GF-D8 (cell line): ENCODE measurements at regions not wholly inside any gene's neighbourhood (a gene's known extent, or its start where the extent isn't known, plus 50 kb on each side); places are given as distances from the start of the nearest gene placed in this dataset.
A peak's percentile ranks its signal among the peaks of the same experiment; 100 is the strongest.

Experiments used
- DNase-seq: peaks from one replicate; lab custom pipeline; 2025; lab: John Stamatoyannopoulos, UW

- DNase-seq: no peak
Observed at GRCh38 chr11:128222245-128222884, 365.0 kb downstream of the ETS1 start.

GRCh38 chr11:128219731-128220120 lies 367.6 kb downstream of the ETS1 start:
- DNase-seq: no peak

GRCh38 chr11:128216198-128216597 lies 371.2 kb downstream of the ETS1 start:
- no peak for DNase-seq

GRCh38 chr11:128215238-128215882 lies 372.0 kb downstream of the ETS1 start:
- no peak for DNase-seq

DNA sequence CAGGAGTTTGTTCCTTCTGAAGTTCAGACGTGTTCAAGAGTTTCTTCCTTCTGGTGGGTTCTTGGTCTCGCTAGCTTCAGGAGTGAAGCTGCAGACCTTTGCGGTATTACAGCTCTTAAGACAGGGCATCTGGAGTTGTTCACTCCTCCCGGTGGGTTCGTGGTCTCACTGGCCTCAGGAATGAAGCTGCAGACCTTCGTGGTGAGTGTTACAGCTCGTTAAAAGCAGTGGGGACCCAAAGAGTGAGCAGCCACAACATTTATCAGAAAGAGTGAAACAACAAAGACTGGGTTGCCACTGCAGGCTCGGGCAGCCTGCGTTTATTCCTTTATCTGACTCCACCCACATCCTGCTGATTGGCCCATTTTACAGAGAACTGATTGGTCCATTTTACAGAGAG lies 373.1 kb downstream of the ETS1 start:
- DNase-seq: no peak

GRCh38 chr11:128213461-128213860 lies 373.9 kb downstream of the ETS1 start:
- DNase-seq: no peak

GRCh38 chr11:128212324-128212723 lies 375.0 kb downstream of the ETS1 start:
- DNase-seq: no peak

DNA sequence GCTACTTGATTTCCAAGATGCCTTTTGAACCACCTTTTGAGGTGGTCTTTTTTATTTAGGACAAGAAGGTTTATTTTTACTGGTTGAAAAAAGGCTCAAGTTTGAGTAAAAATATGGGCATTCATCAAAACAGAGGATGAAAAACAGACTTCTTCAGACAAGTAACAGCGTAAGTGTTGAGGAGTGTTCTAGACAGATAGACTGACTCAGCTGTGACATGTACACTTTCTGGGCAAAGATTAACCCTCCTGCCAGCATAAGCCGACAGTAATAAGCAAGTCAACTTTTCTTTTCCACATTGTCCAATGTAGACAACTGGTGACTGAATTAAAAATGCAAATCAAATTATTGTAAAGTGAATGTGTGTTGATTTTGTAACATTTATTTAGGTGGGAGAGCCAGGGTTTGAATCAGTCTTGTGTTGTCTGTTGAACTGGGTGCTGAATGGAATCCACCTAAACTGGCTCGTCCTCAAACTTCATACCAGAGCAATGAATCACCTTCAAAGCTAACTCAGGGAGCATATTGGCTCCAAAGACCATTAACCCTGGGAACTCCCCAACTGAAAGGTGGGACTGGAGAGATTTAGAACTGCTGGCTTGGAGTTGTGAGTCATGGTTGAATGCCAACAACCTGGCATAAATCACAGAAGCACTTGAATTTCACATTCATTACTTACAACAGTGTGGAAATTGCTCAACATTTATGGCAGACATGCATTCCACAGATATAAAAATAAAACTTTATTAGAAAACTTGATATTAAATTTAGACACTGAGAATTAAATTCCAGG lies 377.0 kb downstream of the ETS1 start:
- no peak for DNase-seq

DNA sequence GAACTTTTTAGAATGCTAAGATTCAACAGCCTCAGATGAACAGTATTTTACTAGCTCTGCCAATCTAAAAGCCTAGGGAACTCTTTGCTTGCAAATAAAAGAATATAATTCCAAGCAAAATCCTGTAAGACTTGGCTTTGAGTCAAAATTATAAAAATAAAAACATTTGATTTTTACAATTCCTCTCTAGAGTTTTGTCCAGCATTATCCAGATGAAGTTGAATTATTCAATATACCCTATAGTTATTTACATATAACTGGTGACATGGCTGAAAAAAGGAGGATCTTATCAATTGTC lies 378.3 kb downstream of the ETS1 start:
- DNase-seq: no peak

DNA sequence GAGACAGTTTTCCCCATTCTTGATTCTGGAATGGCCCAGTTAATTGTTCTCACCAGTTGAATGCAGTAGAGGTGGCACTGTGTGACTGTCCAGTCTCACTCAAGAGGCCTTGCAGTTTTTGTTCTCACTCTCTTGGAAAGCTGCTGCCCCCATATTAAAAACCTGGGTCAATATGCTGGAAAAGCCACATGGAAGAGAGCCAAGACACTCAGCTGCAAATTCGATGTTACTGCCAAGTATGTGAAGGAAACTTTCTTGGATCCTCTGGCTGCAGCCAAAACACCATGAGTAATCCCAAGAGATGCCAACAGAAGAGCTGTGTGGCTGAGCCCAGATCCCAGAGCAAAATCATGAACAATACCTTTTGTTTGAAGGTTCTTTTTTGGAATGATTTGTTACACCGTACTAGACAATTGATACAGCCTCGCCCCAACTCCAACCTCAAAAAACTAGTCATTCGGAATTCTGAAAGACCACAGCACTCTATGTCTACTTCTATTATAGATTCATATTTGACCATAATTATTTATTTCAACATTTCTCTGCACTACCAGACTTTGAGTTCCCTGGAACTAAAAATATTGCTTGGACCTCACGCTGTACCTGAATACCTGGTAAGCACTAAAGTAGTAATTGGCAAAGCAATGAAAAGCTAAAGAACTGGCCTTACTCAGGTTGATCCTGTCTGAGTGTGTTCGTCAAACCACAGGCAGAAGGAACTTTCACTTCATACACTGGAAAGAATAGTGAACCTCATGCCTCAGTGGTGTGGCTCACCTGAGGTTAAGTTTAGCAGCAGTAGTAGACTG lies 378.8 kb downstream of the ETS1 start:
- DNase-seq: no peak

GRCh38 chr11:128207861-128208321 lies 379.5 kb downstream of the ETS1 start:
- no peak for DNase-seq

DNA sequence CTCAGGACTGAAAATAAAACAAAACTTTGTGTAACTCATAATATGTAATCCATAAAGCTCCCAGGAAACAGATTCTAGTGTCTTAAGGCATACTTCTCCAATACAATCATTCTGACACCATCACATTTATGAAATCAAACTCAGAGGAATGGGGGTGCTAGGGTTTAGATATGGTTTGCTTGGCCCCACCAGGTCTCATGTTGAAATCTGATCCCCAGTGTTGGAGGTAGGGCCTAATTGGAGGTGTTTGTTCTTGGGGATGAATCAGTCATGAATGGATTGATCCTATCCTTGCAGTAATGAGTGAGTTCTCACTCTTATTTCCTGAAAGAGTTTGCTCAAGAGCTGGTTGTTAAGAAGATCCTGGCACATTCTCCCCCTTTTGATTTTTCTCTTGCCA lies 380.9 kb downstream of the ETS1 start:
- DNase-seq: no peak

- no peak for DNase-seq
Observed at GRCh38 chr11:128205796-128206195, 381.6 kb downstream of the ETS1 start.

DNA sequence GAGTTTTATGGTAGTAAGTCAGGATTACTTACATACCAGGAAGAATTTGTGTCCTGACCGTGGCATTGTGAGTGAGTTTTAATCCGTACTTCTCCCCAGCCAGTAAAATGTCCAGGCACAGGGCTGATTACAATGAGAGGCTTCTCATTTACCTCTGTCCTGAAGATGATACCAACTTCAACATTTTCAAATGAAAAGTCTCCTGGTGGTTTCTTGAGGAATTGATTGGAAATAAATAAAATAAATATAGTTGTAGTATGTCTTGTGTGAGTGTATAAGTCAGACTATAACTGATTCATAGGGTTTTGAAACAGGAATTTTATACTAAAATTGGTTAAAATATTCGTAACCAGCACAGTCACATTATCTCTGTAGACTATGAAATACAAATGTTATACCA lies 382.5 kb downstream of the ETS1 start:
- no peak for DNase-seq

DNA sequence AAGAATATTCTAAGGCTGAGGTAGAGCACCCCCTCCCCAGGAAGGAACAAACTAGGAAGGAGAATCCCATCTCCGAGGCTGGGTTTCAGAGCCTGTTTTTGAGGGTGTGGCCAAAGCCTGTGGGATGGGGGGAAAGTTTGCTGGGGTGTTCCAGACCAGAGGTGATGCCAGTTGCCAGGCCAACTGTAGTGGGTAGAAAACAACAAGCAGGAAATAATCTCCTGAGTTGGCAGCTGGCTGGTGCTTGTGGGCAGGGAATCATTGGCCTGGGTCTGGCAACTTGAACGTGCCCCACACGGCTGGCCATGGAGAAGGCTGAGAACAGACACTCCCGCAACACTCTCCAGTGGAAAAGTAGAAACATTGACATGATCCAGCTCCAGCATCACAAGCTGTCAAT lies 385.6 kb downstream of the ETS1 start:
- no peak for DNase-seq

DNA sequence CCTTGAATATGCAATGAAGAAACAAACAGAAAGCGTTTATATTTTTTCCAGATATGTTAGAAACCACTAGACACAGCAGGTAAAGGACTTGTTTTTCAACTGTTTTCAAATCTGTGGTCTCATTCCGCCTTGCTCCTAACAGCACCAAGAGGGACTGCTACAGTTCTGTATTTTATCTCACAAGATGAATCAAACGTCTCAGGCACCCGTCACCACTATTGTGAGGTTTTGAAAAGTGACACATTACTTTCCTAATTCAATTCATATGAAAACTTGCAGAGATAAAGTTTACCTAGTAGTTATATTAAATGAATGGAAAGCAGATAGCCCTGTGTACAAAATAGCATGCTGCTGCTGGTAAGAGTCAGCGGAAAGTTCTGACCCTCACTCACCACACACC lies 386.3 kb downstream of the ETS1 start:
- DNase-seq: no peak

DNA sequence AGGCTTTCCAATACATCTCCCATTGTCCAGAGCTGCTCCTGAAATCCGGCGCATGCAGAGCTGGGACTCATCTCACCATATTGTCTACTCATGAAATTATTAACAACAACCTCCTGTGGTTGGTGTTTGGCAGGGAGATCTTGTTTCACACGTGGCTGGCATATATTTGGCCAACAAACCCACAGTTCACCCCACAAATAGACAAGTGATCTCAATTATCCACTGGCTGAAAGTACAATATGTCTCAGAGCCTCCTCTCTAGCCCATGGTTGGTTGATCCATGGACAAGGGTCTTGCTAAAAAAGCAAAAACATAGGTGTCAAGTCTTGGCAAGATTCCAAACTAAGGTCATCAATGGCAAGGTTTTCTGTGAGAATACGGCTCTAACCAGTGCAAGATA lies 386.9 kb downstream of the ETS1 start:
- DNase-seq: no peak

DNA sequence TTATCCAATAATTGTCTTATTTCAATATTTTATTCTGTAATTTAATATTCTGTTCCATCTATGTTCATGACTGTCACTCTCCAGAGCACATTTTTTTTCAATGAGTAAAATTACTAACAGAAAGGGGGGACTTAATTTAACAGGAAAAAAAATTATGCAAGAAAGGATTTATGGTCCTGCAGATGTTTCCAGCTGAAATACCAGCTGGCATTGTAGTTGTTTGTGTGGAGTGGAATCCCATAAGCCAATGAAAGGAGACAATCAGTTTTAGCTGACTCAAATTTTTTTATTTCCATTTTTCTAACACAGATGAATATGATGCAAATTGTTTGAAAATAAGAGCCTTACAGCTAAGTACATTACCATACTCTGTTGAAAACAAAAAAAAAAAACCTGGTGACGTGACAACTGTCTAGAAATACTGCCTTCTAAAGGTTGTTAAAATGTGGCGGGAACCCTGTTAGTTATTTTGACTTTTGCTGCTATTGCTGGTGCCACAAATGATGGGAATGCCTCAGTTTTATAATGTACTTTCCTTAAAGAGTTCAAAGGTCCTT lies 389.1 kb downstream of the ETS1 start:
- DNase-seq: no peak

DNA sequence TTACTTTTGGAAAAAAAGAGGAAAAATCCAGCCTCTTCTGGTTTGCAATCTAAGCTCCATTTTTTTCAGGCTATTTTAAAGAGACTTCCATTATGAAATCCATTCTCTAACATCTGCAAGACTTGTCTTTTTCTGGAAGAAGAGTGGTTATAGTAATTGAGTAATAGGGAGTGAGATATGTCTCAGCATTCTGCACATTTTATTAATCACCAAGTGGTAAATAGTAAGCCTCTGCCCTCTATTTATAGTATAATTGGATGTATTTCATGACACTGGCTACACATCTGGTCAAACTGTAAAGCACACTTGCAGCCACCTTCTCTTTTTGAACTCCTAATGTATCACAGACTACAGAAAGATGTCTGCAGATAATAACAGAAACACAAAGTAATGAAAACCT lies 391.1 kb downstream of the ETS1 start:
- DNase-seq: no peak

- DNase-seq: no peak
Observed at GRCh38 chr11:128195756-128196155, 391.6 kb downstream of the ETS1 start.

GRCh38 chr11:128195057-128195751 lies 392.2 kb downstream of the ETS1 start:
- DNase-seq: peak; percentile 93

GRCh38 chr11:128194216-128194615 lies 393.1 kb downstream of the ETS1 start:
- DNase-seq: no peak
